ENCODE measurements at regions not wholly inside any gene's neighbourhood (a gene's known extent, or its start where the extent isn't known, plus 50 kb on each side); places are given as distances from the start of the nearest gene placed in this dataset.

DNA sequence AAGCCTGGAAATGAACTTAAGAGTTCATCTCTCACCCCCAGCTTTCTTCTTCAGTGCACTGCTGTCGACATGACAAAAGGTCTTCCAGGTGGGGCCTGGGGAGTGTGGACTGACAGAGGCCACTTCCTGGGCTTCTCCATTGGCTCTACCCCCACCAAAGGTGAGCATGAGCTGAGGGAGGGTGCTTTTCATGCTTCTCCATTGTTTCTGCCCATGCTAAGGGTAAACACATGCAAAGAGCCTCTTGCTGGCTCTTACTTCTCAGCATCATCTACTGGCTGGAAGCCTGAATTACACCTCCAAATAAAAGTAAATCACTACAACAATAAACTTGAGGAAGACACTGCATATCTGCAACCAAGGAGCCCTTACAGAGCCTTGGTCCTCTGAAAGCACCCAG lies 227.2 kb downstream of the EPM2A start:
- H3K36me3 Mint-ChIP-seq (ENCODE audit: low read depth), result no peaks in the 10 kb centered on the region
- no peak overlapping the region for H3K27ac Mint-ChIP-seq
- Histone ChIP-seq H3K4me3 (ENCODE audit: low read length) (no peak overlapping the region), H3K4me1 (ENCODE audit: insufficient read depth, low read length) (no peaks in the 10 kb centered on the region), H3K27me3 (ENCODE audit: control insufficient read depth in 1 of 2, insufficient read depth in 2 of 2, low read length in 2 of 2) (no peaks in the 10 kb centered on the region), H3K9me3 (ENCODE audit: control insufficient read depth in 1 of 2, insufficient read depth in 1 of 2, low read length in 2 of 2) (peaks cover 14 to 15% of the 10 kb centered on the region in 2 experiments), H3K27ac (ENCODE audit: low read depth in 1 of 2, low read length in 2 of 2) (no peak overlapping the region), H3K36me3 (ENCODE audit: insufficient read depth, low read length) (no peaks in the 10 kb centered on the region)
- DNase-seq (no peak), ATAC-seq (ENCODE audit: poor library complexity) (no peak)
- H3K4me1 Mint-ChIP-seq (ENCODE audit: low read depth), result no peaks in the 10 kb centered on the region
- no peaks in the 10 kb centered on the region for H3K27me3 Mint-ChIP-seq
- no peak for TF ChIP-seq CTCF (IDR thresholded peaks at IDR 0.05)
- CTCF ChIA-PET, result no interaction called here
- intact Hi-C loops (cut with DNase I, micrococcal nuclease), result no loop called here
- POLR2A ChIA-PET, result no interaction called here
- H3K4me3 Mint-ChIP-seq, result no peak overlapping the region
- peaks cover 22% of the 10 kb centered on the region for H3K9me3 Mint-ChIP-seq

- H3K9me3 Mint-ChIP-seq, result peaks cover 2% of the 10 kb centered on the region
- H3K36me3 Mint-ChIP-seq (ENCODE audit: low read depth), result no peaks in the 10 kb centered on the region
- H3K4me3 ChIP-seq (ENCODE audit: low read length), result no peak overlapping the region
- no peaks in the 10 kb centered on the region for H3K36me3 ChIP-seq (ENCODE audit: insufficient read depth, low read length)
- H3K4me3 Mint-ChIP-seq, result no peak overlapping the region
- TF ChIP-seq CTCF (IDR thresholded peaks at IDR 0.05), result no peak
- ChIA-PET CTCF (no interaction called here), POLR2A (no interaction called here)
- no peaks in the 10 kb centered on the region for H3K27me3 ChIP-seq (ENCODE audit: control insufficient read depth in 1 of 2, insufficient read depth in 2 of 2, low read length in 2 of 2)
- intact Hi-C loops (cut with DNase I, micrococcal nuclease), result no loop called here
- H3K9me3 ChIP-seq (ENCODE audit: control insufficient read depth in 1 of 2, insufficient read depth in 1 of 2, low read length in 2 of 2), result peaks cover 0 to 1% of the 10 kb centered on the region in 2 experiments
- H3K4me1 Mint-ChIP-seq (ENCODE audit: low read depth), result no peaks in the 10 kb centered on the region
- H3K27me3 Mint-ChIP-seq, result no peaks in the 10 kb centered on the region
- H3K27ac ChIP-seq (ENCODE audit: low read depth in 1 of 2, low read length in 2 of 2), result no peak overlapping the region
- no peak for ATAC-seq (ENCODE audit: poor library complexity)
- no peaks in the 10 kb centered on the region for H3K4me1 ChIP-seq (ENCODE audit: insufficient read depth, low read length)
- DNase-seq, result no peak
- H3K27ac Mint-ChIP-seq, result no peak overlapping the region
These were observed 217.8 kb downstream of the EPM2A start for GRCh38 chr6:145517492-145517891.

- Histone ChIP-seq H3K27me3 (ENCODE audit: control insufficient read depth in 1 of 2, insufficient read depth in 2 of 2, low read length in 2 of 2) (no peaks in the 10 kb centered on the region), H3K27ac (ENCODE audit: low read depth in 1 of 2, low read length in 2 of 2) (no peak overlapping the region), H3K4me3 (ENCODE audit: low read length) (no peak overlapping the region), H3K9me3 (ENCODE audit: control insufficient read depth in 1 of 2, insufficient read depth in 1 of 2, low read length in 2 of 2) (no peaks in the 10 kb centered on the region), H3K36me3 (ENCODE audit: insufficient read depth, low read length) (no peaks in the 10 kb centered on the region), H3K4me1 (ENCODE audit: insufficient read depth, low read length) (no peaks in the 10 kb centered on the region)
- Mint-ChIP-seq H3K36me3 (ENCODE audit: low read depth) (no peaks in the 10 kb centered on the region), H3K9me3 (peaks cover 5% of the 10 kb centered on the region), H3K4me1 (ENCODE audit: low read depth) (no peaks in the 10 kb centered on the region), H3K4me3 (no peak overlapping the region), H3K27me3 (peaks cover 4% of the 10 kb centered on the region), H3K27ac (no peak overlapping the region)
- ChIA-PET CTCF (interaction anchor here (1.1 kb wide), 1 partner anchor 12 kb away, joined by 3 read pairs; no protein-coding TSS in a partner anchor), POLR2A (no interaction called here)
- ATAC-seq (ENCODE audit: poor library complexity) (no peak), DNase-seq (no peak)
- intact Hi-C loops (cut with DNase I, micrococcal nuclease), result no loop called here
- no peak for TF ChIP-seq CTCF (IDR thresholded peaks at IDR 0.05)
These were observed 210.3 kb downstream of the EPM2A start for GRCh38 chr6:145525038-145525437.

Data from CD4-positive, alpha-beta T cell (primary cell).